ENCODE measurements at regions not wholly inside any gene's neighbourhood (a gene's known extent, or its start where the extent isn't known, plus 50 kb on each side); places are given as distances from the start of the nearest gene placed in this dataset.

DNA sequence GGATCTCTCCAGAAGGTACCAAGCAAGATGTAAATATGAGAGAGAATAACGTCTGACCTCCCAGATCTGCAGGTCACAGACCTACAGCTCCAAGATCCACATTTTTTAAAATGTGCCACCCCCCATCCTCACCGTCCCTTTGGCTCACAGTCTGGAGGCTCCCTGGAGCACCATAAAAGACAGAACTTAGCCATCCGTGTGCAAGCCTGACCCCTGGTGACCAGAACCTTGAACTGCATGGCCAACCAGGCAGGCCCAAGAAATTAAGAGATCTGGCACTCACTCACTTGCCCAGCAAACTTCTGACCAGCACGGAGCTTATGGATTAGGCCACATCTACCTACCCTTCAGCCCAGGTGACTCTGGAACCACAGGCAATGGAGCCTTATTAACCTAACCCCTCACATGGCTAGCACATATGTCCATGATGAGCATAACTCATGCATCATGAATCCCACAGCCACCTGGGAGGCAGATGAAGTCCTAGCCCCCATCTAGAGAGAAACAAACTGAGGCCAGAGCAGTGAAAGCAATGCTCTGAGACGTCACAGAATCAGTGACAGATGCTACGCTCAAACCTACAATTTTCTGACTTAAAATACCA lies 275.3 kb downstream of the UACA start:
- peak; percentile 8 for DNase-seq

DNA sequence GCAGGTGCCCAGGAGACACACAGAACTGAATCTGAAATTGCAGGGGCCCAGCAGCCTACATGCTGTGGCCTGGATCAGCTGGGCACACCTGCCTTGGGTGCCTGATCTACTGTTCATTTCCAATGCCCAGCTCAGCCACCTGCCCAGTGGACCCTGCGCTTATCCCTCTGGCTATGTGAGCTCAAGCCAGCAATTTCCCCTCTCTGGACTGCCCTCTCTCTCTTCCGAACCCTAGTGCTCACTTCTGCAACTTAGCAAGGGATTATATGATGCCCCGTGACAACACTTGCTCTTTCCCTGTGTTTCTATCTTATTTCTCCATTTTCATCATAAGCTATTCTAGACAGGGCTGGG lies 276.0 kb downstream of the UACA start:
- no peak for DNase-seq

DNA sequence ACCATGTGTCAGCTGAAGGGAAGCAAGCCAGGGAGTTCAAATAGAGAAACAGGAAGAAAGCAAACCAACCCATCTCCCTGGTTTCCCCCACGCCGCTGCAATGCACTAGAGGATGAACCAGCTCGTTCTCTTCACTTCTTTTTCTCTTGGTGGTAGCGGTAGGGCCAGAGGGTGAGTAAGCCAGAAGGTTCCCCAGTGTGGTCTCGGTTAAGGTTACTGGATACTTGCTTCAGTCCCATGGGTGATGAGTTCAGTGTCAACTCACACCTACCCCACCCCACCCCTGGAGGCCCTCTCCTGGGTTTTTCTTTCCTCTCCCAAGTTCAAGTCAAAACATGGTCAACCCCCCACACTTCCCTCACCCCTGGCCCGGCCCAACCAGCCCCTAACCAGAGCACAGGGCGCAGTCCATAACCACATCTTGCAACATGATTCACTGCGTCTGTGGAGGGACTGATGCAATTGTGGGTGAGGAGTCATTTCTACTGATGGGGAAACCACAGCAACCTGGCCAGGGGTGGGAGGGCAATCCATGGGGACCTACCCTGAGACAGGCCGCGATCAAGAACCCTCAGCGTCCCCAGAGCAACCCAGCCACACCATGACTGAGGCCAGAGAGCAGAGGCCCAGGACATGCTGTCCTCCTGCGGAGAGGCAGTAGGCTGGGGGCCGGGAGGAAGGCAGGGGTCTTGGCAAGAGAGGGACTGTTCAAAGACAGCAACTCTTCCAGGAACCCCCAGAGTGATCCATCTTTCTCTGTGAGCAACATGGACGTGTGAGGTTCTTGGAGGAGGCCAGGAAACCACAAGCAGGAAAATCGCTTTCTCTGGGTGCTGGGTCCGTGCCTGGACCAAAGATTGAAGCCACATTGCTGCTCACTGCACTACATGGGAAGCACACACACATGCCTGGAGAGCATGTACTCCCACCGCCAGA lies 276.6 kb downstream of the UACA start:
- DNase-seq, result no peak

DNA sequence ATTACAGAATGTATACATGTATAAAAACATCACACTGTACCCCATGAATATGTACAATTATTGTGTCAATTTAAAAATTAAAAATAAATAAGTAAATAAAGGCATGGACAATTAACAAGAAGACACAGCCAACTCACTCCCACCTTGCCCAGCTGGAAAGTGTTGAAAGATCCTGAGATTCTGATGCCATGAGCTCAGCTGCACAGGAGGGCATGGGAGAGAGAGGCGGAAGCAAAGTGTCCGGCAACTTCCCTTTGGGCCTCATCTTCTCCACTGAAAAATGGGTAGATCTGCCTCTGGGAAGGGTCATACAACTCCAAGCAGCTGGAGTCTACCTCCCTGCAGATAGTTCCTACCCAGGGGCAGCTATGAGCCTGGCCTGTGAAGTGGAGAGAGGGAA lies 277.3 kb downstream of the UACA start:
- DNase-seq, result no peak

DNA sequence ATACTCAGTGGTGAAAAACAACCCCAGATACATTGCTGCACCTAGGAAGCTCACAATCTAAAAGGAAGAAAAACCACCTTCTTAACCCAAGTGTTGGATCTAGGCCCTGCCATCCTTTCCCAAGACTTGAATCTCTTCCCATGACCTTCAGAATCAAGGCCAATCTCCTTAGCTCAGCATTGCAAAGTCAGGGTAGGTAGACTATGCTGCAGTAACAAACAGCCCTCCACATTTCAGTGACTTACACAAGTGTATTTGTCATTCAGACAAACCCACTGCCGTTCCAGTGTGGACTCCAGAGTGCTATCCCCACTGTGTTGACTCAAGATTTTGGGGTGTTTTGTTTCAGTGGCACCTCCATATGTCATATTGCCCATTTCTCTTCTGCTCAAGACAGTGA lies 278.4 kb downstream of the UACA start:
- no peak for DNase-seq

DNA sequence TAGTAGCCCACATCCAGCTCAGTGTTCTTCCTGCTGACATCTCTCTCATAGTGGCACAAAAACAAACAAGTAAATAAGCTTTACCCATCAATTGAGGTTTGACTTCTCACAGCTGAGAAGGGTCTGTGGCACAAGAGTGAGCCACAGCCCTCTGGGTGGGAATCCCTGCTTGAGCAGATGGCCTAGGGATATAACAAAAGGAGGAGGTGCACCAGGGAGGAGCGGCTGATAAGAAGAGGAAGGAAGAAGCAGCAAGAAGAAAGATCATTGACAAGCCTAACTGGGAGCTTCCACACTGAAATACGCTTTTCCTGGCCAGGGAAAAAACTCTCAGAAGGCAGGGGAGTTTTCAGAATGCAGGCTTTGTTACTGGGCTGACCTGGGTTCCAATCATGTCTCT lies 279.8 kb downstream of the UACA start:
- DNase-seq, result no peak

DNA sequence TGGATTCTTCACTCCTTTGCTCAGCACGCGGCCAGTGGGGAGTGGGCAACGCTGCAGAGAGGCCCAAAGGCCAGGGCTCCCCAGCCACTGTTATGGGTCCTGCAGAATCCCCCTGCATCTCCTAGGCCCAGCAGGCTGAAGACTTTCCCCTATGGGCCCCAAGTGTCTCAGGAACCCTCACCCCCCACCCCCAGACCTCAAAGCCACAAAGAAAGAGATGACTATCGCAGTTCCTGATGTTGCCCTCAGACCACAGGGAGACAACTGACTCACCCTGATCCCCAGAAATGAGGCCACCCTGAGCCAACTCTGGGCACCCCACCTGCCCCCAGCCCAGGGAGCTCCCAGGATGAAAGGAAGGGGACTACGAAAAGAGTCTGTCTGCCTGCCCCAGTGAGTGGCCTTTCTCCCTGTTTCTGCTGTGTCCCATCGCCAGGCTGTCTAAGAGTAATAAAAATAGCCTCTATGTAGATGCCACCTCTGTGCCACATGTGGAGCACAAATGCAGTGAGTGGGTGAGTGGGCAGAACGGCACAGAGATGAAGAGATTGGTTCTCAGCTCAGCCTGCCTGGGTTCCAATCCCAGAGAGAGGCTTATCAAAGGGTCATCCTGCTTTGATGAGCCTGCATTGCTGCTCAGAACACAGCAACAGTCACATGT lies 283.0 kb downstream of the UACA start:
- DNase-seq, result no peak

DNA sequence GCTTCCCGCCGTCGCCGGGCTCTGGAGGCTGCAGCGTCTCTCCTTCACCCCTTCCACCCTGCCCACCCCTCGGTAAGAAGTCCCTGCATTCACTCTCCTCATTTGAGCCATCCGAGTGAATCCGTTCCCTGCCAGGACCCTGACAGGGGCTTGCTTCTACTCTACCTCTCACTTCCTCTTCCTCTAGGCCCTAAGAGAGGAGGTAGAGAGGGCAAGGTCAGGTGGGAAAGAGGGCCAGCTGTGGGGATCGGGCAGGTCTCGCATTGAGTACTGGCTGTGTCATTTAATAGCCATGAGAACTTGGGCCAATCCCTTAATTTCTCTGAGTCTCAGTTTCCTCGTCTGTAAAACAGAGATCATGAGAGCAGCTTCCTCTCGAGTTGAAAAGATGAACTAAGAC lies 283.6 kb downstream of the UACA start:
- DNase-seq, result no peak

DNA sequence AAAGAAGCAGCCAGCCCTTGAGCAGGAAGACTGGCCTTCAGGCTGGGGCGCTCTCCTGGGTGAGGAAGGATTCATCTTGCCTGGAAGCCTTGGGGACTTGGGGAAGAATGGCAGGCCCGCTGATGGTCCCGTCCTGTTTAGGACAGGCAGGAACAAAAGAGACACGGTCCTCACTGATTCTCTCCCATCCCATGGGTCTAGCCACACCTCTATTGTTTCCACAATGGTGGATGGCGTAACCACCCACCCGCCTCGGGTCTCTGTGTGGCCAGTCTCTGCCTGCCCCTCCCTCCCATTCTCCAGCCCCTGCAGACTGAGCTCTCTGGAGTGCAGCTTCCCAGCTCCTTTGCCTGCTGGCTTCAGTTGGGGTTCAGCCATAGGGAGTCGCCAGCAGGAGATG lies 284.3 kb downstream of the UACA start:
- no peak for DNase-seq

DNA sequence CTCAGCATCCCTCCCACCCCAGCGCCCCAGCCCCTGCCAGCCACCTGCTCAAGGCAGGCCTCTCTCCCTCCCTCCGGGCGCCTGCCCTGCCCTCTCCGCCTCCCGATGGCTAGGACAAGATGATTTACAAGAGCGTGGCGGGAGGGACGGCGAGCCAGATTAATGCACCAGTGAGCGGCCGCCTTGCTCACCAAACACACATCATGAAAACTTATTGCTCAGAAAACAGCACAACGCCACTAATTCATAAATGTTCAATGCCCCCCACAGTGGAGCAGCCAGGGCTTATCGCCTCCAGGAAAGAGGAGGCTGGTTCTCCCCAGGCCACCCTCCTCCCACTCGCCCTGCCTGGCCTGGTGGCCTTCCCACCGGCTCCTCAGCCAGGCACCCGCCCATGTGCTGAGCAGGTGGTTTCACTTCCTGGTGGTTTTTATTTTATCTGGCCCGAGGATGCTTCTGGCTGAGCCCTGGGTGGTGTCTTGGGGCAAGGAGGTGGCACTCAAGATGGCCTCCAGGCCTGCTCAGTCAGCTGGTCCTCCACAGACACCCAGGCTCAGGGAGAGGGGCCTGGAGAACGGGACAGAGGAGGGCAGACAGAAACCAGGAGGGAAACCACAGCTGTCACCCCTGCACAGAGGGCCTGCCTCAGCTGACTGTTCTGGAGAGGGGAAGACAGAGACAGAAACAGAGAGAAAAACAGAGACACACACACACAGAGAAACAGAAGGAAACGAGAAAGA lies 284.9 kb downstream of the UACA start:
- no peak for DNase-seq

DNA sequence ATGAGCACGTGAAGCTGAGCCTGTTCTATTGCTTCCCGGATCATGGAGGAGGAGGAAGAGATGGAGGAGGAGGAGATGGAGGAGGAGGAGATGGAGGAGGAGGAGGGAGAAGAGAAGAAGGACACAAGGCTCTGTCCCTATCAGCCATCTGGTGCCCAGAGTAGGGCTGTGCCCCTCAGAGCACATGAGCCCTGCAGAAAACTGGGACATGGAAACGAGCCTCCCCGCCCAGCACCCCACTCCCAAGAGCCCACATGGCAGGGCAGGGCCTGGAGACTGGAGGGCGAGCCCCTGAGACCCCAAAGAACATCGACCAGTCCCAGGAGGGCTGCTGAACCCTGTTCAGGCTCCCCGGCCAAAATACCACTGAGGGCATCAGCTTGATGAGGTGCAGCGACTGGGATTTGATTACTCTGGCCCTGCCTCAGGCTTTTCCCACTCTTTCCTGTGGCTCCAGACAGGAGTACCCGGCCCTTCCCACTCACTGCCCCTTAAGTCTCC lies 285.6 kb downstream of the UACA start:
- DNase-seq, result no peak

DNA sequence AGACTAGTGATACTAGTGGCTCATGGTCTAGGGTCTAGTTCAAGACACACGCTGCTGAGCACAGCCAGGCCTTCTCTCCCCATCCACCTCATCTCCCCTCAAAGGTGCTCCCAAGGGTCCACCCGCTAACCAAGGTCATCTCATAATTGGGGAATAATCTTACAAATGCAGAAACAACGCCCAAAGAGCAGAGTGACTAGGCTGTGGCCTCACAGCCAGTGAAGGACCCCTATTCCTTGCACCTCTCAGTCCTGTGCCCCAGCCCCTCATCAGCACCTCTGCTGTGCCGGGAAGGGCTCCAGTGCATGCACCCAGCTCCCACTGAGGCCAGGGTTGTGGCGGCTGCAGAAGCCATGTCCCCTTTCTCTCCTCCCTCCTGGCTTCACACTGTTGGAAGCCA lies 286.9 kb downstream of the UACA start:
- DNase-seq, result no peak

DNA sequence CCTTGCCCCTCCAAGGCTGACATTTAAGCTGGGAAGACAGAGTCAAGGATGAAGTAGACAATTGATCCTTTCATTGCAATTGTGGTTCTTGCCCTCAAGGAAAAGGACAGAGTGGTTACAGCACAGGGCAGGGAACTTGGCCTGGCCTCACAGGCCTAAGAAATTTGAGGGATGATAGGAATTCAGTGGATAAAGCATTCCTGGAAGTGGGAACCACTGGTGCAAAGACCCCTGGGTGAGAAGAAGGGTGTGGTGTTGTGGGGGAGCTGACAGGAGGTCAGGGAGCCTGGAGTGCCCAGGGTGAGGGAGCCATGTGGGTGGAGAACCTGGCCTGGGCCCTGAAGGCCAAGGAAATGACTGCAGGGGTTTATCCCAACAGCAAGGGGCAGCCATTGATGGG lies 287.4 kb downstream of the UACA start:
- no peak for DNase-seq

DNA sequence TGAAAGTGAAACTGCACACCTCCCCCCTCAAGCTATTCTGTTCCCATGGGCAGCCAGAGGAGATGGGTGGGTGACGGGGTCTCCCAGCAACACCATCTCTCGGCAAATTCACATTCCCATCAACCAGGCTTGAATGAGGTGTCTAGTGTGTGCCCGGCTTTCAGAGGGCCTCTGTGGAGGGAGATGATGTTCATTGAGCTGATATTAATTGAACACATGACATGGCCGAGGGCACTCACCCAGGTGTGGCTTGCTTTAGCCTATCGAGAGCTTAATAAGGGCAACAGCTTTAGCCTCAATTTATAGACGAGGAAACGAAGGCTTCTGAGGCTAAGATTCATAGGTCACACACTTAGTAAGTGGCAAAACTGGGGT lies 288.0 kb downstream of the UACA start:
- DNase-seq, result no peak

DNA sequence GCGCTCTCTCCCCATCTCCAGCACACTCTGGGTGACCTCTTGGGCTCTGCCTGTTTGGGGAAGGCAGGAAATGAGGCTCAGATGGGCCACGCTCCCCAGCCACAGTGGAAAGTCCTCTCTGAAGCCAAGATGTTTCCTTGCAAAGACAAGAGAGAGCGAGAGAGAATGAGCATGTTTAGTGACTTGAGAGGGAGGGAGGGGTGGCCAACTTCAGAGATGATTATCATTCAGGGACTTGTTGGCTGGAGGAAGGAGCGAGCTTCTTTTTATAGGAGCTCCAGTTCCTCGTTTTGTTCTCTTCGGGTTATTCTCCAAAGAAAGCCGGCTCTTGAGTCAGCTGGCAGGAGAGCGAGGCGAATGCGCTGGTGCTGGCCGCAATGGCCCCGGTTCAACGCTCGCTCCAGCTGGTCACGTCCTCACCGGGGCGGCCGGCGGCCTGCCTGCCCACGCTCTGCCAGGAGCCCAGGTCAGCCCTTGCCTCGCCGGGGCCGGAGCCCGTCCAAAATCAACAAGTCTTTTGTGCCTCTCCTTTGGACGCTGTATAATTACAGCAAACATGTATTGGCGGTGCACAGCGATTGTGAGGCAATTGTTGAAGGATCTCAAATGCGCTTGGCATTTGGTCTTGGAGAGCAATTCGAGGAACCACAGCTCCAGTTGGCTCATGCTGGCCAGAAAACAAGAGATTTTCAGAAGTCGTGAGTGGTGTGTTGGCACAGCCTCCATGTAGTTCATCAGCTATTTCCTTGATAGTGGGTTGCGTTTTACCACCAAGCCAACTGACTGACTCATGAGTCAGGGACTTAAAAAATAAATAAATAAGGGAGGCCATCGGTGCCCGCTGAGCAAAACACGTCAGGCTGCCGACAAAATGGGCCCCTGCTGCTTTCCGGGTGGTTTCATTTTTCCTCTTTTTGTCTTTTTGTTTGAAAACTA lies 288.6 kb downstream of the UACA start:
- DNase-seq, result no peak

DNA sequence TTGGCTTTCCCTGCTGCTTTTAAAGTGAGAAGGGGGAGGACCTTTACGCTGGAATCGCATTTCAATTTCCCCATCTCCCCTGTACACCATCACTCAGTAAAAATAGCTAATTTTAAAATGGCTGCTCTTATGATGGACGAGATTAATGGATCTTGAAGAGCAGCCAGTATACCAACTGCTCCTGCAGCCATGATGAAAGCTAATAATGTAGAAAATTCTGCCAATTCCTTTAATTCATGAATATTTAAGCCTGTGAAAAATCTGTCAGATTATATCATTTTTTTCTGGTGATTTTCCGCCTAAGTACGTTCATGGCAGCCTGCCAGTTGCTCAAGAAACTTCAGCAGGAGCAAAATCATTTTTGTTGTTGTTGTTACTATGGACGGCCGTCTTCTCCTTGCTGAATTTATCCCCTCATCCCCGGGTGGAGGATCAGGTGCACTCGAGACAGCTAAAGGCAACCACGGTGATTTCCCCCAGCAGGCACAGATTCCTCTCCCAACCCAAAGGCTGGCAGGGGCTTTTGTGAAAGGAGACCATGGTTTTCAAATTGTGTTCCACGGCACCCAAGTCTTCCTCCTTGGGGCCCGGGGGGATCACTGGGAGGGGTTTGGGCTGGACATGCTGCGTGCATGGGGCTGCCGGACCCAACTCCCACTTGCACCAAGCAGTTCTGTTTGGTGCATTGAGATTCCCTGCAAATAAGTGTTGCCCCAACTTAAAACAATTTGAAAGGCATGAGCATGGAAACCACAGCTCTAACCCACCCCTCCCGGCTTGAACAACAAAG lies 289.6 kb downstream of the UACA start:
- DNase-seq, result no peak

DNA sequence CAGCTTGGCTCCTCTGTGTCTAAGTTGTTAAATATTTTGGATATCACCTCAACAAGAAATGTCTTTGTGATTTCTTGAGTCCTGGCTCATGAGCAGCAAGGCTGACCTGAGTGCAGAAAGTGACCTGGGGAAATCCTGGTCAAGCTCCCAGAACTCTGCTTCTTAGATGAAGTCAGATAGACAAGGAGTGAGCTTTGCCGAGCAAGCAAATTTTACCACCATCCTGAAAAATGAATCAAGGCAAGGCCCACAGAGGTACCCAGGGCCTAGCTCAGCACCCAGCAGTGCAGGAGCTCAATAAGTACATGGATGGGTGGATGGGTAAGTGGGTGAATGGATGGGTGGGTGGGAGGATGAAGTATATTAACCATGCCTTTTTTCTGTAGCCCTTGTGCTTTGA lies 291.8 kb downstream of the UACA start:
- no peak for DNase-seq

DNA sequence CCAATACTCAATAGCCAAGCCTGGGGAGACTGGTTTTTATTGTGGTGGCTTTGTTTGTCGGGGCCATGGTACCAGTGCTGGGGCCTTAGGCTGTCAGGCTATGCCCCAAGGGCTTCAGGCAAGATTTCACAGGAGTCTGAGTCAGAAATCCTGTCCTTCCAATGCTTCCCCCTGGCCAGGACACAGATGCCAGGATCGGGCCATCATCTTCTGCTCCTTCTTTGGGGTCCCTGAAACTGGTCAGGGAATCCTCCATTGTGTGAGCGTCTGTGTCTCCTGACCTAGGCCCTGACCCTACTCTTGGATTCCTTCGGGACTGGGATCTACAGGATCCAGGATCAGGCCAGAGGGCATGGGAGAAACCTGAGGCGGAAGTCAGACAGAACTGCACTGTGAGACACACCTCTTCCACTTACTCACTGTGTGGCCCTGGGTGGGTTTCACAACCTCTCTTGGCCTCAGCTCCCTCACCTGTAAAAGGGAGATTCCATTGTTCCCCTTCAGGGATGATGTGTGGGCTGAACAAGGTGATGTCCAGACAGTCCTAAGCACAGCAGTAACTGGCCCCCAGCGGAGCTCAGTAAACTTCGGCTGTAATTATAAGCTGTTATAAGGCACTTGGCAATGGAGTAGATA lies 292.7 kb downstream of the UACA start:
- no peak for DNase-seq

DNA sequence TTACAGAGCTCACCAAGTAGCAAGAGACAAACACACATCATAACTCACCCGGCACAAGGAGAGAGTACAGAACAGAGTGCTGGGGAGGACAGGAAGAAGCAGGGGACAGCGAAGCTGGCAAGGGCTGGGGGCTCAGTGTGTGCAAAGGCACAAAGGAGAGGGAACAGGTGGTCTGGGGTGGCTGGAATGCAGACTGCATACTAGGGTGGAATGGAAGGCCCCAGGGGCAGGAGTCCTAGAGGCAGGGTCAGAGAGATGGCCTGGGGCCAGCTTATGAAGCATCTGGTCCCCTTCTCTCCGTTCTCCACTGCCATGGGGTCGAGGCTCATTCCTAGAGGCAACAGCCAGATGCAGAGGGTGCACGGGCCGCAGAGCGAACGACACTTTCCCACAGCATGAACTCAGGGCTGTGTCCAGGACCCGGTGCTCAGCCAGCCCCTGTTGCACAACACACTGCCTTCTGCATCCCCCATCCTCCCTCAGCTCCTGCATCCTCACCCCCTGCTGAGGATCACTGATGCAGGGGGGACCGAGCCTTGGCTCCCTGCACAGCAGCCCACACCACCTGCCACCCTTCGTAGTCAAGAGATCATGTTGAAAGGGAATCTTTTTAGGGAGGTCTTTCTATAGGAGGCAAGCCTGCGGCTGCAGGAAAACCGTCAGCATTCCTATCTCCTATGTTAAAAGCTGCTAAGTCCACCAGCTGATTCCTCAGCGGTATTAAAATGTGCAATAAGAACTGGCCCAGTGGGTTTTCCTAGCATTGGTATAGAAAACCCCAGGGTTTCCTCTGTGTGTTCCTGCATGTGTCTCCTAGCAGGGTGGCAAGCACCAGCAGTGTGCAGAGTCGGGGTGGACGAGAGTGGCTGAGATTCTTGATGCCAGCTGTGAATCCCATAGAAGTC lies 293.5 kb downstream of the UACA start:
- no peak for DNase-seq

DNA sequence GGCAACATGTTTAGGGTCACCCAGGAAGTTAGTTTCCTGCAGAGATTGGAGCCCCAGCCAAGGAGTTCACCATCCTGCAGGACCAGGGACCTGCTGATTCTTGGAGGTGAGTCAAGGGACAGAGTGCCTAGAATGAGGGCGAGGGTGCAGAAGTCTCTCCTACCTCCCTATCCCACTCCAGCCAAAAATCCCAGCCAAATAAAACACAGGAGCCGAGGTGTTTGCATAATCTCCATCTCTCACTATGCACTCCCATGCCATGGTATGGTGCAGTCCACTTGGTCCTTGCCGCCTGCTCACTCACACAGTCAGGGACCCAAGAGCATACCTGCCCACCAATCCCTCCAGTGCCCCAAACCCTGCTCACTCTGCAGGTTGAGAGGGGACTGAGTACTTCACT lies 294.2 kb downstream of the UACA start:
- no peak for DNase-seq
